Retinal pigment epithelial cell (primary cell): ENCODE measurements at regions not wholly inside any gene's neighbourhood (a gene's known extent, or its start where the extent isn't known, plus 50 kb on each side); places are given as distances from the start of the nearest gene placed in this dataset.

Experiments used
- DNase-seq: peaks from one replicate; pipeline ENCODE4 v3.0.0-alpha.2; 2010; ENCODE audit warnings: low read depth
- H3K4me3 ChIP-seq: 2 replicates; pipeline ENCODE4 v1.5.1; 2011; ENCODE audit warnings: mild to moderate bottlenecking, low read length, control low read depth, moderate library complexity
- CTCF ChIP-seq: conservative IDR thresholded peaks from 2 replicates; pipeline ENCODE4 v1.5.1; 2011; ENCODE audit warnings: low read depth, low read length, control low read depth, inconsistent platforms

- H3K4me3 ChIP-seq, result no peak overlapping the region
- DNase-seq, result no peak
- TF ChIP-seq CTCF, result no peak
Observed at GRCh38 chr1:119217309-119217828, 76.9 kb upstream of the WARS2 start.

DNA sequence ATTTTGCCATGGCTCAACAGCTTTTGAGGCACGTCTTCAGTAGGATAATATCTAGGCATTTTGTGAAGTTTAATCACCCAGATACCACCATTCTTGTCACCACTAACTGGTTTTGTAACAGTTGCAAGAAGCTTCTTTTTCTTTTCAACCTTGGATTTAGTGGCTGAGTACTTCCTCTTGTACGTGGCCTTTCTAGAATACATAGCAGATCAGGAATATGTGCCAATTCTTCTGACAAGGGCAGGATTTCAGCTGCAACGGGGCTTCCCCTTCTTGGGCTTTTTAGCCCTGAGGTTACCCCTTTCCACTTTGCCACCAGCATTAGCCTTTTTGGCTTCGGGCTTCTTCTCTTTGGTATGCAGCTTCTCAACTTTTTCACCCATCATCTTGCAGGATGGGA, 79.3 kb upstream of the WARS2 start:
- no peak for TF ChIP-seq CTCF
- H3K4me3 ChIP-seq, result no peak overlapping the region
- DNase-seq, result no peak

DNA sequence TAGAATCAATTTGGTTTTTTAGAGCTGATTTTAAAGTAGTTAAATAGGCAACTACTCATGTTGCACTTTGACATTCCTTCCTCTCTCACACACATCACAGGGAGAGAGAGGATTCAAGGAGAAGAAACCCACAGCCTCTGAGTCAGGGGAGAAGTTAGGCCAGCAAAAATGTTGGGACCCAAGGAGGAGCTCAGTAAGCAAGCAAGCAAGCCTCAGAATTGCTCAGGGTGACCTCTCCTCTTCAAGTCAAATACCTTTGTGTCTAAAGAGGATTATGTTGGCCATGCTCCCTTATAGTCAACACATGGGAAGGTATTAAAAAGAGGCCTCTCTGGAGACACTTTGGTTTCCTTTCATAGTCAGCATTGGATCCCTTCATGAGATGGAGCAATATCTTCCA, 80.5 kb upstream of the WARS2 start:
- no peak overlapping the region for H3K4me3 ChIP-seq
- DNase-seq, result no peak
- no peak for TF ChIP-seq CTCF

DNA sequence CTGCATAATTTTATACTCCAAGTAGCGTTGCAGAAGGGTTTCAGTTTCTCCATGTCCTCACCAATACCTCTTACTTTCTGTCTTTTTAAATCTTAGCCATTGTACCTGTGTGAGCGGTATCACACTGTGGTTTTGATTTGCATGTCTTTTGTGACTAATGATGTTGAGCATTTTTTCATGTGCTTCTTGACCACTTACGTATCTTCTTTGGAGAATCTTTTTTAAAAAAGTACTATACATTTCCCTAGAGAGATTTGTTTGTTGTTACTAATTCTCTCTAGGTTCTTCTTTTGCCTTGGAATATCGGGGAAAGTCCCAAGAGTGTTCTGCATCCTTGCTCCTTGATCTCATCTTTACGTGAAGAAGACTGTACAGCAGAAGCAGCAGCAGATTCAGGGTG, 81.8 kb upstream of the WARS2 start:
- no peak for TF ChIP-seq CTCF
- DNase-seq, result no peak
- no peak overlapping the region for H3K4me3 ChIP-seq

- TF ChIP-seq CTCF, result no peak
- no peak for DNase-seq
- H3K4me3 ChIP-seq, result no peak overlapping the region
Observed at GRCh38 chr1:119225265-119225664, 84.8 kb upstream of the WARS2 start.

DNA sequence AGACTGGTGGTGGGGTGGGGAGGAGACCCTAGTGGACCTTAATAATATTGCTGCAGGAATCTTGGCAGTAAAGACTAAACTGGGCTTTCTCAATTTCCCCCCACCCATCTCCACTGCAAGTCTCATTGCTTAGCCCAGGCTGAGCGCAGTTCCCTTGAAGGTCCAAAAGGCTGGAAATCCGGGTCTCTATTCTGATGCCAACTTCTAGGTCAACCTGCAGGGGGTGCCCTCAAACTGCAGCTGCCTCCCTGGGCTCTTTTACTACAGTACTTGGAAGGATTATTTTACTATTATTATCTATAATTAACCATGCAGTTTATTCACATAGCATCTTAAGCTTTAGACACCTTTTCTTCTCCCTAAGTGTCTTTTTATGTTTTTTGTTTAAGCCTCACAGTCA, 85.4 kb upstream of the WARS2 start:
- DNase-seq, result no peak
- TF ChIP-seq CTCF, result peak; percentile 17
- H3K4me3 ChIP-seq, result no peak overlapping the region

GRCh38 chr1:119226321-119226720, 85.9 kb upstream of the WARS2 start:
- no peak for TF ChIP-seq CTCF
- no peak overlapping the region for H3K4me3 ChIP-seq
- DNase-seq, result no peak
